T1000 (cell line): ENCODE measurements at regions not wholly inside any gene's neighbourhood (a gene's known extent, or its start where the extent isn't known, plus 50 kb on each side); places are given as distances from the start of the nearest gene placed in this dataset.
"Not testable (repeated sequence)": the region's sequence is repeated elsewhere in the genome, so short reads cannot be mapped to it uniquely, and the experiment has no call there.

Experiments used
- DNase-seq: peaks from one replicate; lab custom pipeline; 2025; ENCODE audit warnings: mixed read lengths; lab: John Stamatoyannopoulos, UW

GRCh38 chr4:179278647-179279046, 1836.4 kb upstream of the AGA start:
- no peak for DNase-seq

- no peak for DNase-seq
Observed at GRCh38 chr4:179285696-179286095, 1843.5 kb upstream of the AGA start.

- DNase-seq = no peak
Observed at GRCh38 chr4:179291657-179292056, 1849.4 kb upstream of the AGA start.

GRCh38 chr4:179292468-179292867, 1850.2 kb upstream of the AGA start:
- no peak for DNase-seq

- DNase-seq = peak; percentile 26
Observed at GRCh38 chr4:179307297-179308136, 1865.3 kb upstream of the AGA start.

- no peak for DNase-seq
Observed at GRCh38 chr4:179313823-179314222, 1871.6 kb upstream of the AGA start.

- DNase-seq = no peak
Observed at GRCh38 chr4:179325181-179325580, 1882.9 kb upstream of the AGA start.

- no peak for DNase-seq
Observed at GRCh38 chr4:179328627-179329026, 1886.4 kb upstream of the AGA start.

- DNase-seq = no peak
Observed at GRCh38 chr4:179331362-179331761, 1889.1 kb upstream of the AGA start.

- no peak for DNase-seq
Observed at GRCh38 chr4:179344861-179345260, 1902.6 kb upstream of the AGA start.

GRCh38 chr4:179352221-179352620, 1910.0 kb upstream of the AGA start:
- DNase-seq = no peak

- DNase-seq = no peak
Observed at GRCh38 chr4:179353786-179354185, 1911.5 kb upstream of the AGA start.

GRCh38 chr4:179361978-179362486, 1919.8 kb upstream of the AGA start:
- no peak for DNase-seq

- DNase-seq = not testable (repeated sequence)
Observed at GRCh38 chr4:179365932-179366331, 1923.7 kb upstream of the AGA start.

- DNase-seq = no peak
Observed at GRCh38 chr4:179372242-179372641, 1930.0 kb upstream of the AGA start.

GRCh38 chr4:179372746-179373145, 1930.5 kb upstream of the AGA start:
- DNase-seq = no peak

- not testable (repeated sequence) for DNase-seq
Observed at GRCh38 chr4:179378847-179379246, 1936.6 kb upstream of the AGA start.

GRCh38 chr4:179392787-179393186, 1950.5 kb upstream of the AGA start:
- no peak for DNase-seq

GRCh38 chr4:179398414-179398813, 1956.2 kb upstream of the AGA start:
- no peak for DNase-seq

GRCh38 chr4:179399054-179399782, 1957.0 kb upstream of the AGA start:
- DNase-seq = no peak

- no peak for DNase-seq
Observed at GRCh38 chr4:179415037-179415846, 1973.0 kb upstream of the AGA start.

- DNase-seq = no peak
Observed at GRCh38 chr4:179415847-179416223, 1973.6 kb upstream of the AGA start.
